ENCODE measurements at regions not wholly inside any gene's neighbourhood (a gene's known extent, or its start where the extent isn't known, plus 50 kb on each side); places are given as distances from the start of the nearest gene placed in this dataset.

GRCh38 chr7:142698429-142698828, 50.8 kb upstream of the PRSS1 start:
- H3K4me1 Mint-ChIP-seq = no peaks in the 10 kb centered on the region
- TF ChIP-seq CTCF (IDR thresholded peaks at IDR 0.05; ENCODE audit: unreplicated experiment) = no peak
- no peak for DNase-seq (ENCODE audit: low spot score in 2 of 2, unreplicated experiment in 2 of 2)
- H3K9me3 Mint-ChIP-seq = no peaks in the 10 kb centered on the region
- no peaks in the 10 kb centered on the region for H3K36me3 Mint-ChIP-seq
- no peak overlapping the region for H3K4me3 Mint-ChIP-seq
- H3K27me3 Mint-ChIP-seq (ENCODE audit: low read depth) = no peaks in the 10 kb centered on the region
- H3K27ac Mint-ChIP-seq = no peak overlapping the region

- Mint-ChIP-seq H3K27me3 (ENCODE audit: low read depth) (no peaks in the 10 kb centered on the region), H3K4me3 (no peak overlapping the region), H3K9me3 (no peaks in the 10 kb centered on the region), H3K4me1 (no peaks in the 10 kb centered on the region), H3K27ac (no peak overlapping the region), H3K36me3 (no peaks in the 10 kb centered on the region)
- TF ChIP-seq CTCF (IDR thresholded peaks at IDR 0.05; ENCODE audit: unreplicated experiment) = no peak
- no peak for DNase-seq (ENCODE audit: low spot score in 2 of 2, unreplicated experiment in 2 of 2)
These were observed 52.0 kb upstream of the PRSS1 start for GRCh38 chr7:142697270-142697669.

- no peak for DNase-seq (ENCODE audit: low spot score in 2 of 2, unreplicated experiment in 2 of 2)
- no peak overlapping the region for H3K27ac Mint-ChIP-seq
- H3K4me3 Mint-ChIP-seq = no peak overlapping the region
- H3K36me3 Mint-ChIP-seq = no peaks in the 10 kb centered on the region
- TF ChIP-seq CTCF (IDR thresholded peaks at IDR 0.05; ENCODE audit: unreplicated experiment) = no peak
- H3K4me1 Mint-ChIP-seq = no peaks in the 10 kb centered on the region
- H3K27me3 Mint-ChIP-seq (ENCODE audit: low read depth) = no peaks in the 10 kb centered on the region
- no peaks in the 10 kb centered on the region for H3K9me3 Mint-ChIP-seq
These were observed 52.7 kb upstream of the PRSS1 start for GRCh38 chr7:142696456-142697179.

GRCh38 chr7:142693911-142694310, 55.4 kb upstream of the PRSS1 start:
- H3K27me3 Mint-ChIP-seq (ENCODE audit: low read depth) = no peaks in the 10 kb centered on the region
- DNase-seq (ENCODE audit: low spot score in 2 of 2, unreplicated experiment in 2 of 2) = no peak
- H3K9me3 Mint-ChIP-seq = no peaks in the 10 kb centered on the region
- no peak for TF ChIP-seq CTCF (IDR thresholded peaks at IDR 0.05; ENCODE audit: unreplicated experiment)
- no peaks in the 10 kb centered on the region for H3K36me3 Mint-ChIP-seq
- H3K4me3 Mint-ChIP-seq = no peak overlapping the region
- no peaks in the 10 kb centered on the region for H3K4me1 Mint-ChIP-seq
- no peak overlapping the region for H3K27ac Mint-ChIP-seq

GRCh38 chr7:142690554-142691182, 58.6 kb upstream of the PRSS1 start:
- no peak for DNase-seq (ENCODE audit: low spot score in 2 of 2, unreplicated experiment in 2 of 2)
- peaks cover 3% of the 10 kb centered on the region for H3K9me3 Mint-ChIP-seq
- H3K27me3 Mint-ChIP-seq (ENCODE audit: low read depth) = peaks cover 4% of the 10 kb centered on the region
- H3K36me3 Mint-ChIP-seq = no peaks in the 10 kb centered on the region
- H3K4me3 Mint-ChIP-seq = no peak overlapping the region
- no peaks in the 10 kb centered on the region for H3K4me1 Mint-ChIP-seq
- no peak overlapping the region for H3K27ac Mint-ChIP-seq
- TF ChIP-seq CTCF (IDR thresholded peaks at IDR 0.05; ENCODE audit: unreplicated experiment) = no peak

Data from mesothelial cell of epicardium (in vitro differentiated cells).